Colonic mucosa (tissue), 4 donors: ENCODE measurements at regions not wholly inside any gene's neighbourhood (a gene's known extent, or its start where the extent isn't known, plus 50 kb on each side); places are given as distances from the start of the nearest gene placed in this dataset.

Experiments used
- DNase-seq: peaks from one replicate; pipeline ENCODE4 v3.0.0-alpha.2; 2020
- H3K27ac ChIP-seq: fragments of 200-600 bp; one replicate; pipeline ENCODE4 v1.8.0; 2021
- H3K27me3 ChIP-seq: fragments of 200-600 bp; one replicate; pipeline ENCODE4 v1.8.0; 2021
- H3K36me3 ChIP-seq: fragments of 200-600 bp; one replicate; pipeline ENCODE4 v1.8.0; 2021
- H3K4me1 ChIP-seq: fragments of 200-600 bp; one replicate; pipeline ENCODE4 v1.8.0; 2021; ENCODE audit warnings: mild to moderate bottlenecking
- H3K4me3 ChIP-seq: fragments of 200-600 bp; one replicate; pipeline ENCODE4 v1.8.0; 2021
- H3K9ac ChIP-seq, 2 donors: one replicate each; pipeline ENCODE4 v1.7.0; 2013; ENCODE audit warnings: control low read depth in 2 of 2, low read depth in 2 of 2, low read length in 2 of 2
- H3K9me3 ChIP-seq: fragments of 200-600 bp; one replicate; pipeline ENCODE4 v1.8.0; 2021
- intact Hi-C: fragments of 100-400 bp; cut with DNase I; formaldehyde crosslinking; loops from one replicate; pipeline ENCODE4 v1.14.1; 2022
- TF ChIP-seq, protein P1 (sequence below): fragments of 200-600 bp; IDR thresholded peaks from one replicate; pipeline ENCODE4 v1.8.0; 2022; ENCODE audit warnings: antibody characterized with exemption, mild to moderate bottlenecking
- donor health status: healthy.
- donor health status: DM: no; HTN: no; CAD: no.
- donor health status: DM: no; HTN: no; CAD: no.

GRCh38 chr10:83984256-83984640, 155.1 kb upstream of the GHITM start:
- no peak overlapping the region for H3K27ac ChIP-seq
- TF ChIP-seq, protein P1, sequence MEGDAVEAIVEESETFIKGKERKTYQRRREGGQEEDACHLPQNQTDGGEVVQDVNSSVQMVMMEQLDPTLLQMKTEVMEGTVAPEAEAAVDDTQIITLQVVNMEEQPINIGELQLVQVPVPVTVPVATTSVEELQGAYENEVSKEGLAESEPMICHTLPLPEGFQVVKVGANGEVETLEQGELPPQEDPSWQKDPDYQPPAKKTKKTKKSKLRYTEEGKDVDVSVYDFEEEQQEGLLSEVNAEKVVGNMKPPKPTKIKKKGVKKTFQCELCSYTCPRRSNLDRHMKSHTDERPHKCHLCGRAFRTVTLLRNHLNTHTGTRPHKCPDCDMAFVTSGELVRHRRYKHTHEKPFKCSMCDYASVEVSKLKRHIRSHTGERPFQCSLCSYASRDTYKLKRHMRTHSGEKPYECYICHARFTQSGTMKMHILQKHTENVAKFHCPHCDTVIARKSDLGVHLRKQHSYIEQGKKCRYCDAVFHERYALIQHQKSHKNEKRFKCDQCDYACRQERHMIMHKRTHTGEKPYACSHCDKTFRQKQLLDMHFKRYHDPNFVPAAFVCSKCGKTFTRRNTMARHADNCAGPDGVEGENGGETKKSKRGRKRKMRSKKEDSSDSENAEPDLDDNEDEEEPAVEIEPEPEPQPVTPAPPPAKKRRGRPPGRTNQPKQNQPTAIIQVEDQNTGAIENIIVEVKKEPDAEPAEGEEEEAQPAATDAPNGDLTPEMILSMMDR: no peak
- H3K36me3 ChIP-seq: no peaks in the 10 kb centered on the region
- no peaks in the 10 kb centered on the region for H3K9me3 ChIP-seq
- H3K27me3 ChIP-seq: no peaks in the 10 kb centered on the region
- H3K4me1 ChIP-seq: no peaks in the 10 kb centered on the region
- no peak overlapping the region for H3K9ac ChIP-seq
- intact Hi-C loops: no loop called here
- no peak overlapping the region for H3K4me3 ChIP-seq
- no peak for DNase-seq

DNA sequence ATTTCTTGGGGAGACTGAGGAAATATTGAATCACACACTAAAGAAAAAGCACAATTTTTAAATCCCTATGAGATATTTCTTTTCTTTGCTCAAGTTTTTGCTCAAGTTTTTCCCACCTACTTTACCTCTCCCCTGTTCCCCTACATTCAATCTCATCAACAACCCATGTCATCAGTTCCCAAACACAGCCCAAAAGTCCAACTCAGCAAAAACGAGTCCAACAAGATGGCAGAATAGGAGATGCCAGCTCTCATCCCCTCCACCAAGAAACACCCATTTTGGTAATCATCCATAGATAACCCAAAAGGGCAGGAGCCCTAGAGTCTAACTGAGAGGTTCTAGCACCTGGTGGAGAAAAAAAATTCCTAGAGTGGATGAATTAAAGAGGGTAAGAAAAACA, 152.5 kb upstream of the GHITM start:
- no peak overlapping the region for H3K4me3 ChIP-seq
- H3K9ac ChIP-seq: no peak overlapping the region
- no peaks in the 10 kb centered on the region for H3K9me3 ChIP-seq
- no peaks in the 10 kb centered on the region for H3K4me1 ChIP-seq
- no peak overlapping the region for H3K27ac ChIP-seq
- no peaks in the 10 kb centered on the region for H3K27me3 ChIP-seq
- TF ChIP-seq, protein P1: no peak
- no peak for DNase-seq
- intact Hi-C loops: no loop called here
- no peaks in the 10 kb centered on the region for H3K36me3 ChIP-seq

GRCh38 chr10:83987216-83987615, 152.1 kb upstream of the GHITM start:
- TF ChIP-seq, protein P1: no peak
- Histone ChIP-seq H3K9ac (no peak overlapping the region), H3K27ac (no peak overlapping the region), H3K4me1 (no peaks in the 10 kb centered on the region), H3K9me3 (no peaks in the 10 kb centered on the region), H3K36me3 (no peaks in the 10 kb centered on the region), H3K27me3 (no peaks in the 10 kb centered on the region), H3K4me3 (no peak overlapping the region)
- intact Hi-C loops: no loop called here
- no peak for DNase-seq

DNA sequence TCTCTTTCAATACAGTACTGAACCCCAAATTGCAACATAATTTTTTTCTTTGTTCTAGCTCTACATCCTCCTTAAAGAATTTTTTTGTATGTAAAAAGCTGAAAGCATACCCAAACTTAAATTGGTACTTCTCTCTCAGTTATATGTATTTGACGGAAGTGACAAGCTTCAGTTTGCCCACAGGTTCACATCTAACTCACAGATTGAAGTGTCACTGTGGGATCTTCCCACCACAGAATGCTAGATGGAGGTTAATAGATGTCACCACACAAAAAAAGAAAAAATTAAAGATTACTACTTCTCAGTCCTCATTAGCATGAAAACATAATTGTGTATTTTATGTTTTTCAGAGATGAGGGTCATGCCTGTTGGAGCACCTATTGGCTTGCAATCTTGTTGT, 150.9 kb upstream of the GHITM start:
- Histone ChIP-seq H3K36me3 (no peaks in the 10 kb centered on the region), H3K4me1 (no peaks in the 10 kb centered on the region), H3K4me3 (no peak overlapping the region), H3K9ac (no peak overlapping the region), H3K9me3 (no peaks in the 10 kb centered on the region), H3K27ac (no peak overlapping the region), H3K27me3 (no peaks in the 10 kb centered on the region)
- intact Hi-C loops: no loop called here
- DNase-seq: no peak
- TF ChIP-seq, protein P1: no peak

DNA sequence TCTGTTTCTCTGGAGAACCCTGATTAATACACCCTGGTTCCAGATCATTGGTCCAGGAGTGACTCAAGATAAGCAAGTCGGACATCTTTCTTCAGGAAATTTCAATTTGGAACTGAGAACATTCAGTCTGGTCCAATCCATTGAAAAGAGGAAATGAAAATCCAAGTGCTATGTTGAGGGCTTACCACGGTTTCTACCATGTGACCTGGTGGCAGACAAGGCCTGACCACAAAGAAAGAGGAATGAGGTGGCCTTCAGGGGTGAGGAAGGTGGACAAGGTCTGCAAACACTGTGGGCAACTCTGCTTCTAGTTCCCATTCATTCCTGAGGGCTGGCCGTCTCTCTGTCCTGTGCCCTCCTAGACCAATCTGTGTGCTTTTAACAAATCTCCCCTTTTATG, 149.2 kb upstream of the GHITM start:
- H3K4me1 ChIP-seq: no peaks in the 10 kb centered on the region
- no peaks in the 10 kb centered on the region for H3K27me3 ChIP-seq
- TF ChIP-seq, protein P1: no peak
- no peak overlapping the region for H3K4me3 ChIP-seq
- H3K9ac ChIP-seq: no peak overlapping the region
- H3K9me3 ChIP-seq: no peaks in the 10 kb centered on the region
- H3K27ac ChIP-seq: no peak overlapping the region
- no peak for DNase-seq
- intact Hi-C loops: no loop called here
- H3K36me3 ChIP-seq: no peaks in the 10 kb centered on the region
